ENCODE measurements at regions not wholly inside any gene's neighbourhood (a gene's known extent, or its start where the extent isn't known, plus 50 kb on each side); places are given as distances from the start of the nearest gene placed in this dataset.

DNA sequence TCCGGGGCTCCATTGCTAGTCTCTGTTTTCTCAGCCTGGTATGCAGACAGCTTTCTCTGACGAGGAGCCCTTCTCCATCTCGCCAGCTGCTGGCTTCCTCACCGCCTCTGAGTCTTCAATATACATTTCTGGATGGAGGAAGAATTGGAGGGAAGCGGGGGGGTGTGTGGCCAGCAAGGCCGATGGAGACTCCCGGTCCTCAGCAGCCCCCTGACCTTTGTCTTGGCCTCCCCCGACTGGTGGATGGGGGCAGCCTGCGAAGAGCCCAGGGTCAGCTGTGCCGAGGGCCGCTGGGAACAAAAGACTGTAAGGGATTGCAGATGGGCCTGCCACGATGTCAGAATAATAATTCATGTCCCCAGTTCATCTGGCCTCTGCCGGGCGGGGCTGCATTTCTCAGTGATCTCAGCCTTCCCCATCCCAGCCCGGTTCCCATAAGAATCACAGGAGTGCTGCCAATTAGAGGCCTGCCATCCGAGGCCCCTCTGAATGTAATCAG is 54.3 kb upstream of the STX16 start:
- H3K27ac ChIP-seq, result no peak overlapping the region
- intact Hi-C loops (cut with DNase I; ENCODE audit: low total_unique reads), result no loop called here
- WGBS, 5 donors, result 63 to 72% (median 69%) methylated on average over 14 to 16 of the region's 16 CpGs

DNA sequence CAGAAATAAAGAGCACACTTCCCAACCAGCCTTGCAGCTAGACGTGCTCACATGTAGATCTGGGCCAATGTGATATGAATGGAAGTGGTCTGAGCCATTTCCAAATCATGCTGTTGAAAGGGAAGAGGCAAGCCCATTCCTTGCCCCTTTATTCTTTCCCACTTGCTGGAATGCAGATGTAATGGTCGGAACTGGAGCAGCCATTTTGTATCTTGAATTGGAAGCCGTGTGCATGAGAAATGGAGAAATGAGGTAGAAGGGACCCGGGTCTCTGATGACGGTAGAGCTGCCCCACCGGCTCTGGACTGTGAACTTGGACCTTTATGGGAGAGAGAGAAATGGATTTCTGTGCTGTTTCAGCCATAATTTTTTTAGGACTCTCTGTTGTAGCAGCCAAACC is 54.8 kb upstream of the STX16 start:
- TF ChIP-seq POLR2AphosphoS5 (IDR thresholded peaks at IDR 0.05) (no peak), CTCF (IDR thresholded peaks at IDR 0.05 in 8 of 11, conservative IDR thresholded peaks at IDR 0.05 in 3 of 11) (no peak), POLR2A (IDR thresholded peaks at IDR 0.05) (no peak)
- H3K27me3 ChIP-seq (replicated peaks in 1 of 7), result peaks cover 0 to 20% (median 0%) of the 10 kb centered on the region in 7 donors
- peaks cover 0 to 5% (median 0%) of the 10 kb centered on the region in 8 donors for H3K9me3 ChIP-seq
- intact Hi-C loops (cut with DNase I; ENCODE audit: low total_unique reads), result no loop called here
- no peaks in the 10 kb centered on the region for H3K36me3 ChIP-seq
- no peak overlapping the region for H3K27ac ChIP-seq
- DNase-seq, result no peak
- 76 to 94% (median 93%) methylated on average over 6 of the region's 6 CpGs for WGBS, 5 donors
- H3K4me3 ChIP-seq, result no peak overlapping the region
- H3K4me1 ChIP-seq, result no peaks in the 10 kb centered on the region

More for the DNA sequence above, 54.3 kb upstream of the STX16 start:
- TF ChIP-seq POLR2A (IDR thresholded peaks at IDR 0.05), result no peak
- TF ChIP-seq POLR2AphosphoS5 (IDR thresholded peaks at IDR 0.05), result no peak
- no peak for TF ChIP-seq CTCF (IDR thresholded peaks at IDR 0.05 in 8 of 11, conservative IDR thresholded peaks at IDR 0.05 in 3 of 11)
- DNase-seq, result peak; percentile 44
- Histone ChIP-seq H3K27me3 (replicated peaks in 1 of 7) (peaks cover 0 to 15% (median 0%) of the 10 kb centered on the region in 7 donors), H3K4me1 (no peaks in the 10 kb centered on the region), H3K9me3 (peaks cover 0 to 5% (median 0%) of the 10 kb centered on the region in 8 donors), H3K4me3 (no peak overlapping the region), H3K36me3 (no peaks in the 10 kb centered on the region)

DNA sequence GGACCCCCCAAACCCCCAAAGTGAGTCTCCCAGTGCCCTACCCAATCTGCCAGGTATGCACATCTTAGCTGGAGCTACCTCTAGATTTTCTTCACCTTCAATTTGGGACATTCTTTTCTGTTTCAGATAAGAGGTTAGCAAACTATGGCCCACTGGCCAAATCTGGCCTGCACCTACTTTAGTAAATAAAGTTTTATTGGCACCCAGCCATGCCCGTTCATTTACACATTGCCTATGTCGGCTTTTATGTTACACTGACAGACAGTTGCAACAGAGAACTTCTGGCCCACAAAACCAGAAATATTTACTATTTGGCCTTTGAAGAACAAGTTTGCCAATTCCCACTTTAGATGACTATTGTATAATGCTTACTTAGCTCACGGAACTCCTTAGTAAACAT is 55.9 kb upstream of the STX16 start:
- intact Hi-C loops (cut with DNase I; ENCODE audit: low total_unique reads), result no loop called here
- DNase-seq, result no peak
- TF ChIP-seq POLR2AphosphoS5 (IDR thresholded peaks at IDR 0.05), result no peak
- TF ChIP-seq CTCF (IDR thresholded peaks at IDR 0.05 in 8 of 11, conservative IDR thresholded peaks at IDR 0.05 in 3 of 11), result no peak
- TF ChIP-seq POLR2A (IDR thresholded peaks at IDR 0.05), result no peak
- Histone ChIP-seq H3K27ac (no peak overlapping the region), H3K4me3 (no peak overlapping the region), H3K36me3 (no peaks in the 10 kb centered on the region), H3K27me3 (replicated peaks in 1 of 7) (peaks cover 0 to 26% (median 0%) of the 10 kb centered on the region in 7 donors), H3K4me1 (no peaks in the 10 kb centered on the region), H3K9me3 (peaks cover 0 to 5% (median 0%) of the 10 kb centered on the region in 8 donors)
- WGBS, 5 donors, result 80 to 90% (median 82%) methylated on average over 3 of the region's 3 CpGs

DNA sequence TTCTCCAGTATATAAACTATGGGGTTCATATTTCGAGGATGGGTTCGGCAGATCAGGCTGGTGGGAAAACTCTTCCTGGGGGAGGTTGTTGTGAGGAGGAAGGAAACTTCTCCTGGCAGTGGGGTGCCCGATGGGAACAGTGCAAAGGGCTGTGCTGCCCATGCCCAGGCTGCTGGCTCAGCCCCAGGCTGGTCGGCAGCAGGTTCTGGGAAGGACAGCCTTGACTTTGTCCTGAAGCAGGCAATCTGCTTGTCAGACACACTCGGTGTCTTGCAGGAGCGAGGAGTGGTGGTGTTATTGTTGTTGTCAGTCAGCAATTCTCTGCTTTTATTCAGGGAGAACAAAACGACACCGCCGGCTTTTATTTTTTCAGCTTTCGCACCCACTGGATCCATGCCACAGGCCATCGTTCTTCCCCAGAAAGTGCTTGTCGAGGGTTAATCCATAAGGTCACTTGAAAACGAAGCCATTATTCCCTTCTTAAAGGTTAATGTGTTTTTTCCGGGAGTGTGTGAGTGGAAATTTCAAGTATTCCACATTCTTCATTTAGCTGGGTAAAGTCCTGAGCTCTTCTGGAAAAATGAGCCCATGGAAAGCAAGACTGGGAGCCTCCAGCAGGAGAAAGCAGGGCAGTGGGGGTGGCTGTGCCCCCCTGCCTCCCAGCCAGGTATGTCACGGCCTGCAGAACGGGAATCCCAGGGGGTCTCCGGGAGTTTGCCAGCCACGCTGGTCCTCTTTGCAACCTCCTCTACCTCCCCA is 57.0 kb upstream of the STX16 start:
- WGBS, 5 donors, result 49 to 59% (median 56%) methylated on average over 16 to 18 of the region's 18 CpGs
- intact Hi-C loops (cut with DNase I; ENCODE audit: low total_unique reads), result no loop called here

More for the DNA sequence above, 57.0 kb upstream of the STX16 start:
- DNase-seq, result no peak
- H3K27me3 ChIP-seq (replicated peaks in 1 of 7), result peaks cover 0 to 30% (median 0%) of the 10 kb centered on the region in 7 donors
- no peak overlapping the region for H3K4me3 ChIP-seq
- TF ChIP-seq CTCF (IDR thresholded peaks at IDR 0.05 in 8 of 11, conservative IDR thresholded peaks at IDR 0.05 in 3 of 11) (no peak), POLR2AphosphoS5 (IDR thresholded peaks at IDR 0.05) (no peak), POLR2A (IDR thresholded peaks at IDR 0.05) (no peak)
- peaks cover 0 to 5% (median 0%) of the 10 kb centered on the region in 8 donors for H3K9me3 ChIP-seq
- H3K4me1 ChIP-seq, result no peaks in the 10 kb centered on the region
- no peaks in the 10 kb centered on the region for H3K36me3 ChIP-seq
- no peak overlapping the region for H3K27ac ChIP-seq

Measured in spleen (tissue), 11 donors.